Mammary epithelial cell (primary cell): ENCODE measurements at regions not wholly inside any gene's neighbourhood (a gene's known extent, or its start where the extent isn't known, plus 50 kb on each side); places are given as distances from the start of the nearest gene placed in this dataset.

ENCODE experiments used
- CTCF ChIP-seq, 2 donors: IDR thresholded peaks in 1 of 2; conservative IDR thresholded peaks in 1 of 2; 2 replicates each; pipeline ENCODE4 v1.5.1; 2011 to 2012; ENCODE audit warnings: inconsistent platforms in 2 of 2, low read length in 2 of 2, mild to moderate bottlenecking in 2 of 2, control low read depth in 1 of 2, low read depth in 1 of 2; ENCODE audit not compliant: insufficient read depth in 1 of 2; ENCODE audit errors: extremely low read depth in 1 of 2
- EZH2 ChIP-seq: IDR thresholded peaks from 2 replicates; pipeline ENCODE4 v1.6.1; 2012; ENCODE audit warnings: low read length, inconsistent platforms, borderline replicate concordance

- TF ChIP-seq CTCF (conservative IDR thresholded peaks at IDR 0.05 in 1 of 2, IDR thresholded peaks at IDR 0.05 in 1 of 2; ENCODE audit: extremely low read depth in 1 of 2, insufficient read depth in 1 of 2, low read depth in 1 of 2, low read length in 2 of 2) (no peak), EZH2 (no peak)
Measured at GRCh38 chr13:40432018-40432978, 234.1 kb downstream of the FOXO1 start.
